ENCODE measurements at regions not wholly inside any gene's neighbourhood (a gene's known extent, or its start where the extent isn't known, plus 50 kb on each side); places are given as distances from the start of the nearest gene placed in this dataset.
"Not testable (repeated sequence)": the region's sequence is repeated elsewhere in the genome, so short reads cannot be mapped to it uniquely, and the experiment has no call there.

DNA sequence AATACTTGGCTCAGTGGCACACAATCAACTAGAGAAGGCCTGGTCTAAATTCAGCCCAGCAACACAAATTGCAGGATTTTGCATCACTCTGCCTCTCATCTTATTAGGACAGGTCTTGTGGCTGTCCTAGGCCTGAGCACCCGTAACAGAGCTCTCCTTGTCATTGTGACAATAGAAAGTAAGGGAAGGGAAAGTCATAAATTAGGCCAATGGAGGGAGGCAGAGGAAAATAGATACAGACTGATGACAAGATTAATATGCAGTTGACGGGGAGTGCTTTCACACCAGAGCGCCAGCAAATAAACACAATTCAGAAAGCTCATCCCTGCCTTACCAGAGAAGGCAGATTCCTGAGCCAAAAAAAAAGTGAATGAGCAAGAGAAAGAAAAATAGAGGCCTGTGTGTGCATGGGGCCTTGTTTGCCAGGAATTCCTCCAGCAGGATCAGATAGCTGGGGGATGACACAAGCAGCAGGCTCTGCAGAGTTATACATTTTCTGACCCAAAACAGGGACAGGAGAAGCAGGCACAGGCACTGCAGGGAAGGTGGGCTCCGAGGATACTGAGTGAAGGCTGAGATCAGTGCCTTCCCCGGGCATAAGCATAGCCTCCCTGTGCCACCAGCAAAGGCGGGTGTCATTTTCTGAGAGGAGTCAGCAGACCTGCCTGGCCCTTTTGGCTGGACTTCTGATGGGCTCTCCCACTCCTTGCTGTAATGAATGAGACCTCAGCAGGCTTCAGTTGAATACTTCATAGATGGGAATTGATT lies 110.0 kb upstream of the SPAG17 start:
- H3K4me3 ChIP-seq (ENCODE audit: low read length), result no peak overlapping the region
- H3K4me1 Mint-ChIP-seq, result no peaks in the 10 kb centered on the region
- no peaks in the 10 kb centered on the region for H3K27me3 Mint-ChIP-seq (ENCODE audit: low read depth in 2 of 2)
- no peaks in the 10 kb centered on the region for H3K36me3 ChIP-seq (ENCODE audit: control insufficient read depth, insufficient read depth, low read length)
- no peaks in the 10 kb centered on the region for H3K36me3 Mint-ChIP-seq
- no peaks in the 10 kb centered on the region for H3K4me1 ChIP-seq (ENCODE audit: control insufficient read depth, insufficient read depth, low read length)
- H3K4me3 Mint-ChIP-seq, result no peak overlapping the region
- H3K27me3 ChIP-seq (ENCODE audit: control insufficient read depth, insufficient read depth, low read length), result no peaks in the 10 kb centered on the region
- intact Hi-C loops (cut with micrococcal nuclease), result no loop called here
- no peak for DNase-seq
- H3K27ac Mint-ChIP-seq, result no peak overlapping the region
- H3K9me3 ChIP-seq (ENCODE audit: control insufficient read depth, insufficient read depth, low read length), result no peaks in the 10 kb centered on the region
- 77% methylated on average over 4 of the region's 6 CpGs for WGBS (ENCODE audit: insufficient coverage)
- no peak overlapping the region for H3K27ac ChIP-seq (ENCODE audit: low read length)
- TF ChIP-seq, protein P1, sequence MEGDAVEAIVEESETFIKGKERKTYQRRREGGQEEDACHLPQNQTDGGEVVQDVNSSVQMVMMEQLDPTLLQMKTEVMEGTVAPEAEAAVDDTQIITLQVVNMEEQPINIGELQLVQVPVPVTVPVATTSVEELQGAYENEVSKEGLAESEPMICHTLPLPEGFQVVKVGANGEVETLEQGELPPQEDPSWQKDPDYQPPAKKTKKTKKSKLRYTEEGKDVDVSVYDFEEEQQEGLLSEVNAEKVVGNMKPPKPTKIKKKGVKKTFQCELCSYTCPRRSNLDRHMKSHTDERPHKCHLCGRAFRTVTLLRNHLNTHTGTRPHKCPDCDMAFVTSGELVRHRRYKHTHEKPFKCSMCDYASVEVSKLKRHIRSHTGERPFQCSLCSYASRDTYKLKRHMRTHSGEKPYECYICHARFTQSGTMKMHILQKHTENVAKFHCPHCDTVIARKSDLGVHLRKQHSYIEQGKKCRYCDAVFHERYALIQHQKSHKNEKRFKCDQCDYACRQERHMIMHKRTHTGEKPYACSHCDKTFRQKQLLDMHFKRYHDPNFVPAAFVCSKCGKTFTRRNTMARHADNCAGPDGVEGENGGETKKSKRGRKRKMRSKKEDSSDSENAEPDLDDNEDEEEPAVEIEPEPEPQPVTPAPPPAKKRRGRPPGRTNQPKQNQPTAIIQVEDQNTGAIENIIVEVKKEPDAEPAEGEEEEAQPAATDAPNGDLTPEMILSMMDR (IDR thresholded peaks at IDR 0.05), result no peak
- peaks cover 3 to 8% of the 10 kb centered on the region in 2 donors for H3K9me3 Mint-ChIP-seq
- no peak for ATAC-seq

DNA sequence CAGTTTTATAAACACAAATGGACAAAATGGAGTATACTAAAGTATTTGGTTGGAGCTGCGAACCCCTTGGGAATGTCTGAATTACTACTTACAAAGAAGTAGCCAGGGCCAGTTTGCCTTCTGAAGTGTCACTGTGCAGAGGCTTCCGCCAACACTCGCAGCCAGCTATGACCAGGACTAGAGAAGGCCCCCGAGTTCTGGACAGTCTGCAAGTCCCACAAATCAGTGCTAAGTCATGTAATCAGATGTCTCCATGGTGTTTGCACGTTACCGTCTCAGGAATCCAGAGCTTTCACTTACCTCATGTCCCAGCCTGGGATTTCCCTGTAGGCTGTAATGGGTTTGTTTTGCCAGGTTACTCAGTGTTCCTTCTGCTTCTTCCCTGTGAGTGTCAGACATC lies 106.6 kb upstream of the SPAG17 start:
- no peaks in the 10 kb centered on the region for H3K4me1 ChIP-seq (ENCODE audit: control insufficient read depth, insufficient read depth, low read length)
- no peak overlapping the region for H3K27ac ChIP-seq (ENCODE audit: low read length)
- H3K27me3 Mint-ChIP-seq (ENCODE audit: low read depth in 2 of 2), result no peaks in the 10 kb centered on the region
- H3K9me3 Mint-ChIP-seq, result peaks cover 6 to 8% of the 10 kb centered on the region in 2 donors
- H3K27ac Mint-ChIP-seq, result no peak overlapping the region
- ATAC-seq, result no peak
- no peak for DNase-seq
- no peak overlapping the region for H3K4me3 Mint-ChIP-seq
- intact Hi-C loops (cut with micrococcal nuclease), result no loop called here
- H3K27me3 ChIP-seq (ENCODE audit: control insufficient read depth, insufficient read depth, low read length), result no peaks in the 10 kb centered on the region
- no peaks in the 10 kb centered on the region for H3K36me3 ChIP-seq (ENCODE audit: control insufficient read depth, insufficient read depth, low read length)
- no peaks in the 10 kb centered on the region for H3K36me3 Mint-ChIP-seq
- WGBS (ENCODE audit: insufficient coverage), result 81% methylated on average over 6 of the region's 6 CpGs
- no peak overlapping the region for H3K4me3 ChIP-seq (ENCODE audit: low read length)
- H3K4me1 Mint-ChIP-seq, result no peaks in the 10 kb centered on the region
- TF ChIP-seq, protein P1 (IDR thresholded peaks at IDR 0.05), result no peak
- H3K9me3 ChIP-seq (ENCODE audit: control insufficient read depth, insufficient read depth, low read length), result no peaks in the 10 kb centered on the region

DNA sequence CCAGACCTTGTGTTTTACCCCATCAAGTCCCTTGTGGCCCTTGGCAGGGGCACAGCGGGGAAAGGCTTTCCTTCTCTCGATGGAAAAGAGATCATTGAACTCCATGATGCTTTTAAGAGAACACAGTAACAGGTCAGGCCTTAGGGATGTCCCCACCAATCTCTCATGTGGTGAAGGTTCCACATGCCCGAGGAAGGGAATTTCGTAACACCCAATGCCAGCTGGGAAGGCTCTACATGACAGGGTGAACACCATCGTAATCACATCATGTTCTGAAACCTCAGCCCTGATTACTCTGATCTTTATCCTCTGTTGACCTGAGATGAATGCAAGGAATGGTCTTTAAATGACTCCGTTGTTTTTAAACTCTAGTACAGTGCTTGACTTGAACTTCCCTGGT lies 105.5 kb upstream of the SPAG17 start:
- no peaks in the 10 kb centered on the region for H3K4me1 ChIP-seq (ENCODE audit: control insufficient read depth, insufficient read depth, low read length)
- WGBS (ENCODE audit: insufficient coverage), result 88% methylated on average over 6 of the region's 6 CpGs
- H3K9me3 ChIP-seq (ENCODE audit: control insufficient read depth, insufficient read depth, low read length), result no peaks in the 10 kb centered on the region
- Mint-ChIP-seq H3K4me3 (no peak overlapping the region), H3K27me3 (ENCODE audit: low read depth in 2 of 2) (no peaks in the 10 kb centered on the region), H3K4me1 (no peaks in the 10 kb centered on the region), H3K27ac (no peak overlapping the region), H3K36me3 (no peaks in the 10 kb centered on the region), H3K9me3 (peaks cover 4 to 8% of the 10 kb centered on the region in 2 donors)
- H3K36me3 ChIP-seq (ENCODE audit: control insufficient read depth, insufficient read depth, low read length), result no peaks in the 10 kb centered on the region
- DNase-seq (no peak), ATAC-seq (no peak)
- no peaks in the 10 kb centered on the region for H3K27me3 ChIP-seq (ENCODE audit: control insufficient read depth, insufficient read depth, low read length)
- H3K27ac ChIP-seq (ENCODE audit: low read length), result no peak overlapping the region
- intact Hi-C loops (cut with micrococcal nuclease), result no loop called here
- TF ChIP-seq, protein P1 (IDR thresholded peaks at IDR 0.05), result no peak
- no peak overlapping the region for H3K4me3 ChIP-seq (ENCODE audit: low read length)

DNA sequence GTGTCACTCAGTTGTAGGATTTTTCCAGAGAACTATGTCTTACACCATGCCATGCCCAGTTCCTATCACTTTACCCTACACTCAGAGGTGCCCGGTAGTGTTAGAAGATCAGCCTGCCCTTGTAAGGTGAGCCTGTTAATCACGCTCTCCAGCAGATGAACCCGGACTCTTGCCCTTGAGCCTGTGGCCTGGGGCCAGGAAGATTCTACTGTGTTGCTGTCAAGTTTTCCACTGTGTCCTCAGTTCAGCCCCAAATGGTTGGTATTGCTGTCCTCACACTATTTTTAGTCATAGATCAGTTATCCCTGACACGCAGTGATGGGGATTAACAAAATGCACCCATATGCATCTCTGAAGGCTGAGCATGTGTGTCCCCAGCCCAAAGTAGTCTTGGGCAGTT lies 105.0 kb upstream of the SPAG17 start:
- Mint-ChIP-seq H3K9me3 (peaks cover 4 to 8% of the 10 kb centered on the region in 2 donors), H3K4me1 (no peaks in the 10 kb centered on the region), H3K27me3 (ENCODE audit: low read depth in 2 of 2) (no peaks in the 10 kb centered on the region), H3K36me3 (no peaks in the 10 kb centered on the region), H3K27ac (no peak overlapping the region), H3K4me3 (no peak overlapping the region)
- WGBS (ENCODE audit: insufficient coverage), result 96% methylated on average over 4 of the region's 4 CpGs
- no peak for ATAC-seq
- no peak for DNase-seq
- TF ChIP-seq, protein P1 (IDR thresholded peaks at IDR 0.05), result no peak
- Histone ChIP-seq H3K36me3 (ENCODE audit: control insufficient read depth, insufficient read depth, low read length) (no peaks in the 10 kb centered on the region), H3K27me3 (ENCODE audit: control insufficient read depth, insufficient read depth, low read length) (no peaks in the 10 kb centered on the region), H3K4me3 (ENCODE audit: low read length) (no peak overlapping the region), H3K4me1 (ENCODE audit: control insufficient read depth, insufficient read depth, low read length) (no peaks in the 10 kb centered on the region), H3K27ac (ENCODE audit: low read length) (no peak overlapping the region), H3K9me3 (ENCODE audit: control insufficient read depth, insufficient read depth, low read length) (no peaks in the 10 kb centered on the region)
- intact Hi-C loops (cut with micrococcal nuclease), result no loop called here

DNA sequence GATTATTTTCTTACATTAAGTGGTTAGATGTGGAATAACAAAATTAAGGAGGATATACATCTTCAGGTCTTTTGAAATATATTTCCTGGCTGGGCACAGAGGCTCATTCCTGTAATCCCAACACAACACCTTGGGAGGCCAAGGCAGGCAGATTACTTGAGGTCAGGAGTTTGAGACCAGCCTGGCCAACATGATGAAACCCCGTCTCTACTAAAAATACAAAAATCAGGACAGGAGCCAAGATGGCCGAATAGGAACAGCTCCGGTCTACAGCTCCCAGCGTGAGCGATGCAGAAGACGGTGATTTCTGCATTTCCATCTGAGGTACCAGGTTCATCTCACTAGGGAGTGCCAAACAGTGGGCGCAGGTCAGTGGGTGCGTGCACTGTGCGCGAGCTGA lies 95.6 kb upstream of the SPAG17 start:
- ATAC-seq; H3K4me1 Mint-ChIP-seq; H3K27ac Mint-ChIP-seq; intact Hi-C loops (cut with micrococcal nuclease); H3K27me3 Mint-ChIP-seq (ENCODE audit: low read depth in 2 of 2); H3K27ac ChIP-seq (ENCODE audit: low read length); H3K9me3 ChIP-seq (ENCODE audit: control insufficient read depth, insufficient read depth, low read length); H3K36me3 Mint-ChIP-seq; H3K4me3 ChIP-seq (ENCODE audit: low read length); H3K4me1 ChIP-seq (ENCODE audit: control insufficient read depth, insufficient read depth, low read length); H3K36me3 ChIP-seq (ENCODE audit: control insufficient read depth, insufficient read depth, low read length); H3K4me3 Mint-ChIP-seq; DNase-seq; H3K9me3 Mint-ChIP-seq; H3K27me3 ChIP-seq (ENCODE audit: control insufficient read depth, insufficient read depth, low read length): not testable (repeated sequence)
- 88% methylated on average over 10 of the region's 10 CpGs for WGBS (ENCODE audit: insufficient coverage)

Data from natural killer cell (primary cell).